CD4-positive, alpha-beta T cell treated with Interleukin-17A for 1 hour (primary cell): ENCODE measurements at regions not wholly inside any gene's neighbourhood (a gene's known extent, or its start where the extent isn't known, plus 50 kb on each side); places are given as distances from the start of the nearest gene placed in this dataset.
"Not testable (repeated sequence)": the region's sequence is repeated elsewhere in the genome, so short reads cannot be mapped to it uniquely, and the experiment has no call there.

Experiments used
- DNase-seq: peaks from one replicate; pipeline ENCODE4 v3.0.0-alpha.2; 2020

DNA sequence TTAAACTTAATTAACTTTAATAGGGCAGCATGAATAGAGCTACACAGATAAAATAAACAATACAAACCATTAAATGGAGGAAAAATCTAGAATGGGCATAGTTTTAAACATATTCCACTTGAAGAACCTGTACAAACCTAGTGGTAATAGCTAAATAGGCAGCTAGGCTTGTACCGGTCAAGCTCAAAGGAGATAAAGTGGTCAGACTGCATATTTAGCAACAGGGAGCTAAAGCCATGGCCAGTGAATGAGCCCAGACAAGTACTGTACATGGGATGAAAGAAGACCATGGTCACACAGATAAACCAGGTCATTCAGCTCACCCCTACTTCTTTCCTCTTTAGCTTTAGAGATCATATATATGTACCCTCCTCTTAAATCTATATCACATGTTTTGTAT, 186.6 kb upstream of the KRR1 start:
- DNase-seq, result no peak

DNA sequence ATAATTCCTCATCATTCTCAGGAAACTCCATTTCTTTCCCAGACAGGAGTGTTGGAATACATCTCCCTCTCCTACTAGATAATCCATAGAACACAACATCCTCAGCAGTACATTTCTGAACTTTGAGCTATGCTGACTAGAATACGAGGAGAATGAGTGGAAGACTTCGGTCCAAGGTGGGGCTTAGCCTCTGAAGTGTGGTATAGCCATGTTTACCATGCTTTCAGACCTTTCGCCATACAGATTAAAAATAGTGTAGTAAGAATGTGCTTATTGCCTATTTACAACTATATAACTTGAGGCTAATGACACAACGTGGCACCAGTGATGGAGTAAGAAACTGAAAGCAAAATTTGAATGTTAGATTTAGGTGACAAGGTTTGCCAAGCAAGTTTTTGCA, 184.5 kb upstream of the KRR1 start:
- no peak for DNase-seq

DNA sequence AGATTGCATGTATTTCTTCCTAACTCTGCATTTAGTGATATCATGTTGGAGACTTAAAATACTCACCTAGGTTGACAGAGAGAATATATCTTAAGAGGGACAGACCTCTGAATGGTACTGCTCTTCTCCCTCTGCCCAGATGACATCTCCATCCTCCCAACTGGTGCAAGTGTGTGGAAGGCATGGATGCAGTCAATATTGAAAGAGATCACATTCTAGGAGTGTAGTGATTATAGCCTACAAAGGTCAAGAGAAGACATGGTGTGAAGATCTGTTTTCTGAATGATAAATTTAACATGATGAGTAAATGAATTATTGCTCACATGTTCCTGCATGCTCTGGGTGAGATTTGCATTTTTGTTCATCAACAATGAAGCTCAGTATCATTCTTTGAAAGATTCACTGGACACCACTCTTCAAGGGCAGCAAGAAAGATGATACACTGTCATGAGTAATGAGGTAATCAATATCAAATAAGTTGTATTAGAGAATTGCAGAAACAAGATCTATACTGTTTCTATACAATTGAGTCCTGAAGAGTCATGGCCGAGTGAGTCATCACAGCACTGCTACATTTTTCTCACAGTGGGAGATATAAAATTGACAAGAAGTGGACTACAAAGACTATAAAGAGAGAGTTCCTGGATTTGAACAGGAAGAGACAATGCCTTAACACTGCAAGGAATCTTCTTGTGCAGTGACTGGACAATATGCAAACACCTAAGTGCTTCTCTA, 183.3 kb upstream of the KRR1 start:
- no peak for DNase-seq

DNA sequence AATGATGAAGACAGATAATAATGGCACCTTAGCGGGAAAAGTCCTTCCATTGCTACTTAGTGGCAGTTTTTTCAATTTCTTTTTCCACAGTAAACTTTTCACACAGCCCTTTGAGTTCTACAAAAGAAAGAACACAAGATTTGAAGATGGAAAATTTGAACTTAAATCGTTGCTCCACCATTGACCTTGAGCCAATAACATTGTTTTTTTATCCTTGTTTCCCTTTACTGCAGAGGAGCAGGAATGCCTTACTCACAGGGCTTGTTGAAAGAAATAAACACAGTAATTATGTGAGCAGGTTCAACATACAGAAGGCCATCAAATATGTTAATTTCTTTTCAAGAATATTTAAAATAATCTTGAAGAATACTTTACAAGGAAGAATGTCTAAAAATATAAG, 181.5 kb upstream of the KRR1 start:
- DNase-seq, result no peak

DNA sequence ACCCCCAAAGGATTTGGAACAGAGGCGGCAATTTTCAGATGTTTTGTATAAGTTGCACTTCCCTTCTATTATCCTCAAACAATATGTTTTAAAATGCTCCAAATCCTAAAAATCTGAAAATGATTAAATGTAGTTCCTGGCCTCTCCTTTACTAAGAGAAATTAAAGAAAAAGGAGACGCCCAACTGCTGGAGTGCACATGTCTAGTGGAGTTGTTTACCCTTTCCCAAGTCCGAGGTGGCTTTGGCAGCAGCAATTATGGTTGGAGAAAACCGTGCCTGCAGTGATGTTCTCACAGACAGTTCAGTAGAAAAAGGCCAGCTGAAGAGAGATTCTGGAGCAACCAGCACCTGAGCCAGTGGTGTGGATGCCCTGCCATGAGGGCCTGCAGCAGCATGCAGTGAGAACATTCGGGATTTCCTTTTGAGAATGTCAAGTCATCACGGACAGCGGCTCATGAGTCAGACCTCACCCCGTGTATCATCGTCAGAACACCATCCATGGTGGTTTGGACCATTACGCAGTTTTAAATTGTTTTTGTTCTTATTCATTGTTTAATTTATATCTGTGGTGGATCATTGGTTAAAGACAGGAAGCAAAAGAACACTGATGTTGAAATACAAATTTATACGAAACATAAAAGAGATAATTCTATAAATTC, 179.0 kb upstream of the KRR1 start:
- DNase-seq, result no peak

DNA sequence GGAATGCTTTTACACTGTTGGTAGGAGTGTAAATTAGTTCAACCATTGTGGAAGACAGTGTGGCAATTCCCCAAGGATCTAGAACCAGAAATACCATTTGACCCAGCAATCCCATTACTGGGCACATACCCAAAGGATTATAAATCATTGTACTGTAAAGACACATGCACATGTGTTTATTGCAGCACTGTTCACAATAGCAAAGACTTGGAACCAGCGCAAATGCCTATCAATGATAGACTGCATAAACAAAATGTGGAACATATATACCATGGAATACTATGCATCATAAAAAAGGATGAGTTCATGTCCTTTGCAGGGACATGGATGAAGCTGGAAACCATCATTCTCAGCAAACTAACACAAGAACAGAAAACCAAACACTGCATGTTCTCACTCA, 174.8 kb upstream of the KRR1 start:
- not testable (repeated sequence) for DNase-seq

DNA sequence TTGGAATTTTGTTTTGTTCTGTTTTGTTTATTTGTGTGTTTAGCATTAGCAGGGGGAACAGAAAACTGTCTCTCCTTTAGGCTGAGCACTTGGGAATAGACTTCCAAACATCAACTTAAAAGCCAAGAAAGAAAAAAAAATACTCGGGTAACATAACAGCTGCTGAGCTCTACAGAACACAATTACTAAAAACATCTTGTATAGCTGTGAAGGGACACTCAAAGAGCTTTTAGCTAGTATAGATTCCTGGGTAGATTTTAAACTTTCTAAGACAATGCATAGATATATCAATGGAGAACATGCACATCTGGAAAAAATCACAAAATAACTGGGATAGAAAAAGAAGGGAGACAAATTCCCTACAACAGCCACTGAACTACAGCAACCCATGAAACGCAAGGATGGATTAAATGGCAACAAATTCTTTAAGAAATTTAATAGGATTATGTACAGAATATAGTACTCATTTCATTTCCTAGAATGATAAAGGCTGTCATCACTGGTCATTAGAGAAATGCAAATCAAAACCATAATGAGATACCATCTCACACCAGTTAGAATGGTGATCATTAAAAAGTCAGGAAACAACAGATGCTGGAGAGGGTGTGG, 174.3 kb upstream of the KRR1 start:
- no peak for DNase-seq

DNA sequence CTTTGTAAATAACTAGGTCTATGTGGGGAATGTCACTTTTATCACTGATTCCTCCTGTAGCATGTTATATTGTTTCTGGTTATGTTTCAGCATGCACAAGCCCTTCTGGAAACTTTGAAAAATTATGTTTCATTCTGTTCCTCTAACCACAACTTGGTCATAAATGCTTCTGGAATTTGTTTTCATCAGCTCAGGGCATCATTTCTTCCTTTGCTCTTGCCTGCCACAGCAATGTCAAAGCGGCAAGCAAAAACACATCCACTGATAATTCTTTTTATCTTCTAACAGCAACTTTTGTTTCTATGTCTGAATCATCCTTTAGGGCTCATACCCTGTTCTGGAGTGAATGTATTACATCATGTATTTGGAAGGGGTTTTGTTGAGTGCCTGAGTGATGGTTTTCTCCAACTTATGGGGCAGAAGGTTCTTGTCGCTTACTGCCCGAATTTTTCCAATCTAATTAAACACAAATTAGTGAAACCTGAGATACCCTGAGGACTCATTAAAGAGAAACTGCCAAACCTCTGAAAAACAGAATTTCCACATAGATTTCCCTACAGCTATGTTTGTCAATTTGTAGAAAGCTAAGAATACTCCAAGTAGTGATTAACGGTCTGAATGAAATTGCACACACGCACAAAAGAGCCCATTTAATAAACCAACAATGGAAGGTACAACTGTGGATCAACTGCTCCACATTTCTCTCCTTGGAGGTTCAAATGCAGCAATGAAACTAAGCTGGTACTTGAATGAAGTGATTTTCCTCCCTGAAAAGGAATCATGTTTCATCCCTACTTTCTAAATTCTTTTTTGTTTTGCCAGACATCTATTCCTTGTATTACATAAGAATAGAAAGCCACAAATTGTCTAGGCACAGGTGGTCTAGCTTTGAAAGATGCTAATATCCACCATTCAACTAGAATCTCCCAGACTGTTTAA, 173.5 kb upstream of the KRR1 start:
- no peak for DNase-seq

DNA sequence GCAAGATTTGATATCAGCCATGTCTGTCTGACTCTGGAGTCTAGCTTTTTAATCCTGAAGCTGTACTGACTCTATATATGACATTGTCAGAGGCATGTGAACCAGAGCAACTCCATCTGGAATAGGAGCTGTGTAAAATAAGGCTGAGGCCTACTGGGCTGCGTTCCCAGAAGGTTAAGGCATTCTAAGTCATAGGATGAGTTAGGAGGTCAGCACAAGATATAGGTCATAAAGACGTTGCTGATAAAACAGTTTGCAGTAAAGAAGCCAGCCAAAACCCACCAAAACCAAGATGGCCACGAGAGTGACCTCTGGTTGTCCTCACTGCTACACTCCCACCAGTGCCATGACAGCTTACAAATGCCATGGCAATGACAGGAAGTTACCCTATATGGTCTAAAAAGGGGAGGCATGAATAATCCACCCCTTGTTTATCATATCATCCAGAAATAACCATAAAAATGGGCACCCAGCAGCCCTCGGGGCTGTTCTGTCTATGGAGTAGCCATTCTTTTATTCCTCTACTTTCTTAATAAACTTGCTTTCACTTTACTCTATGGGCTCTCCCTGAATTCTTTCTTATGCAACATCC, 172.7 kb upstream of the KRR1 start:
- not testable (repeated sequence) for DNase-seq

DNA sequence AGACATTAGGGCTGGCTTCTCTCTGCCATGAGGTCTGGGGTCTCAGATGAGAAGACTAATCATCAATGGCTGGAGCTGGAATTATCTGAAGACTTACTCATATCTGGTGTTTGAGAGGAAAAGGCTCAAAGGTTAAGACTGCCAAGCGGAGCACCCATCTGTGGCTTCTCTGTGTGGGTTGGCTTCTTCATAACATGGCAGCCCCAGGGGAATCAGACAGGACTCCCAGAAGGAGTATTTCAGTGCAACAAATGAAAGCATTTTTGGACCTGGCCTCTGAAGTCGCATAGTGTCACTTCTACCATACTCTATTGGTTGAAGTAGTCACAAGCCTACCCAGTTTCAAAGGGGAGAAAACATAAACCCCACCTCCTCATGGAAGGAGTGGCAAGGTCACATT, 171.8 kb upstream of the KRR1 start:
- no peak for DNase-seq

DNA sequence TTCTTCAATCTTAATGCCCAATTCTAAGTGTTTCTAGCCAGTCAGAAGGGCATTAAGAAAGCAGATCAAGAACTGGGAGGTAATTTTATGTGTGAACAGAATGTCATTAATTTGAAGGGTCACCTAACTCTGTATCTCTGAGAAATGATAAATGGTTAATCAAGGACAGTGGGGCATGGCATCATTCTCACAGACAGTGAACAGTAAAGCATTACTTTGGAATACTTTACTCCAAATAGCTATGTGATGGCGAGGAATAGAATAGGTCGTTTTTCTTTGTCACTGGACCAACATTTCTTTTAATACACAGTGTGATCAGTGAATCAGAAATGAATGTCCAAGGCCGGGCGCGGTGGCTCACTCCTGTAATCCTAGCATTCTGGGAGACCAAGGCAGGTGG, 166.1 kb upstream of the KRR1 start:
- no peak for DNase-seq

DNA sequence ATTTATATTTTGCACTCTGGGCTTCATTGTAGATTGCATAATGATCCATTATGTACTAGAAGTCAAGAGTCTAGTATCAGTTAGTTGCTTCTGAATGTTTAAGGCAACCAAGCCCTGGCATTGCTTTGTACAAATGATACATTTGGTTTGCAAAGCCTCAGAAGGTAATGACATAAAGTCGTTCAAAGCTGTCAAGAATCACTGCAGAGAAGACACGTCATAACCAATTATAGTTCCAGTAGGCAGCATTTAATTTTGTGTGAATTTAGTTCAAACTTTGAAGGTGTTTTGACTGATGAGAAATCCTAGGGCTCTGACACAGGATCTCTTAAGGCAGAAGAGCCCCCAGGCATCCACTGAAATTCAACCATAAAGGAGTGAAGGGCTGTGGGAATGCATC, 163.0 kb upstream of the KRR1 start:
- DNase-seq, result no peak

DNA sequence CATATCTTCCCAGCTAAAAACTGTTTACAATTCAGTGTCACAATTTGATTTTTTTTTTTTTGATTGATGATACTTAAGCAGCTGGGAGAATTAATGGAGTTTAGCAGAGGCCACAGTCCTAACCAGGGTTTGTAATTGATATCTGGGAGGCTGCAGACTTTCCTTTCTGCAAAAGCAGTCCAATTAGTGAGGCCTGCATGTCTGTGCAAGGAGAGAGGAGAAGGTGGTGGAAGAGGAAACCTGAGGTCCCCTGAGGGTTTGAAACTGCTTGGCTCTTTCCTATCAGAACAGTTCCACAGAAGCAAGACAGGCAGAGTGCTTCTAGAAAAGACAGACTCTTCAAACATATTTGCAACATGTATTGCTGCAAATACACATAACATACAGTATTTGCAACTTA, 160.8 kb upstream of the KRR1 start:
- DNase-seq, result no peak

DNA sequence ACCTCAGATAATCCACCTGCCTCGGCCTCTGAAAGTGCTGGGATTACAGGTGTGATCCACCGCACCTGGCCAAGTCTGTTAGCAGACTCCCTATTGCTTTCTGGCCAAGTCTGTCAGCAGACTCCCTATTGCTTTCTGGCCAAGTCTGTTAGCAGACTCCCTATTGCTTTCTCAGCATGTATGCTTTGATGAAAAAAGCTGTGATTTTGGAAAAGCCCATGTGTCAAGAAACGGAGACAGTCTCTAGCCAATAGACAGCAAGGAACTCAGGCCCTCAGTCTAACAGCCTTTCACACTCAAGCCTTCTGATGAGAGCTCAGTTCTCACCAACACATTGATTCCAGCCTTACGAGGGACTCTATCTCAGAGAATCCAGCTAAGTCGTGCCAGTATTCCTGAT, 158.8 kb upstream of the KRR1 start:
- no peak for DNase-seq

DNA sequence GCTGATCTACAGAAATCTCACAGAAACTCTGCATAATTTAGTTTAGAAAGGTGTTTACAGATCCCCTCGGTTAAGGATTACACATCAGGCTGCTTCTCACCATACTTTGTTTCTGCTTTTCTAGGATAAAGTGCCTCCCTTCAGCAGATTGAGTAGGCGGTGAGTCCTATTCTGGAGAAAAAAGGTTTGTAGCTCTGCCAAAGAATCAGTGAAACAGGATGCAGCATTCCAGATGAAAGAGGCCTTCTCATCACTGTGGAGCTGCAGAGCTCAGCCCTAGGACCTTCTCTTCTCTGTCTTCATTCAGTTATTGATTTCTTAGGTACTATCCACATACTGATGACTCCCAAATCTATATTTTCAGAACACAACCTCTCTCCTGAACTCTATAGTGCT, 155.5 kb upstream of the KRR1 start:
- no peak for DNase-seq

DNA sequence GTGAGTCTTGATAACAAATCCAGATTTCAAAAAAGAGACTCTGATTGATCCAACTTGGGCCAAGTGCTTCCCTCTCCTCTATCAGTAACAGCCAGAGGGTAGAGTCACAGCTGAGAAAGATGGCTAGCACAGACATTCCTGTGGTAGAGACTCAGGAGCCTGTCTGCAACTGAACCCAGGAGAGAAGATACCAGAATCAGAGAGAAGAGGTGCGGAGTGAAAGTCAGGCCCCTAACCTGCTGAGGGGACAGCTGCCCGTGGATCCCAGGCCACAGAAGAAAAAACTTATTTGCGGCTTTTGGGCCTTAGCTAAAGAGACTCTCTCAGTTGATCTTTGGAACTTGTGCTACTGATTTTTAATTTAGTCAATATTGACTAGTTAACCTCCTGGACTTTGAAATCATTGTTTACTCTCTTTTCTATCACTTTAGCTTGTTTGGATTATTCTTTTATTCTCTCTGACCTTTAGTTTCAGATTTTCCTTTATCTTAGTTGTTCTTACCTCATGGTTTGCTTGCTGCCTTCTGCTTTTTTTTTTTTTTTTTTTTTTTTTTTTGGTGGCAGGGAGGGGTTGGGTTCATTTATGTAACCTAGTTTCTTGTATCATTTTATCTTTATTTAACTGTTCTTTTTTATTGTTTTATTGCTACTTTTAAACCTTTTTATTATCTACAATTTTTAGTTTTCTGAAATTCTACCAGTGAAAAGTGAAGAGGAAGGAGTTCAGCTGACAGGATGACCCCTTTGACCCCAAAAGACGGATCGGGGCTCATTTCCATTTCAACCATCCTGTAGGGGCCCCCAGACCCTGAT, 154.9 kb upstream of the KRR1 start:
- no peak for DNase-seq

DNA sequence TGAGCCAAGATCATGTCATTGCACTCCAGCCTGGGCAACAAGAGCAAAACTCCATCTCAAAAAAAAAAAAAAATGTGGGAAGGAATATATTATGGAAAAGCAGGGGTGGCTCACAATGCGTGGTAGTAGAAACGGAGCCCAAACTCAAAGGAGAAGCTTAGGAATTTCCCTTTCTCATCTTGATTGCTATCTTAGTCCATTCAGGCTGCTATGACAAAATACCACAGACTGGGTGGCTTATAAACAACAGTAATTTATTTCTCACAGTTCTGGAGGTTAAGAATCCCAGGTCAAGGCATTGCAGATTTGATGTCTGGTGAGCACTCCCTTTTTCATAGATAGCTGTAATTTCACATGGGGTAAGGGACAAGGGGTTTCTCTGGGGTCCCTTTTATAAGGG, 153.8 kb upstream of the KRR1 start:
- DNase-seq, result no peak

DNA sequence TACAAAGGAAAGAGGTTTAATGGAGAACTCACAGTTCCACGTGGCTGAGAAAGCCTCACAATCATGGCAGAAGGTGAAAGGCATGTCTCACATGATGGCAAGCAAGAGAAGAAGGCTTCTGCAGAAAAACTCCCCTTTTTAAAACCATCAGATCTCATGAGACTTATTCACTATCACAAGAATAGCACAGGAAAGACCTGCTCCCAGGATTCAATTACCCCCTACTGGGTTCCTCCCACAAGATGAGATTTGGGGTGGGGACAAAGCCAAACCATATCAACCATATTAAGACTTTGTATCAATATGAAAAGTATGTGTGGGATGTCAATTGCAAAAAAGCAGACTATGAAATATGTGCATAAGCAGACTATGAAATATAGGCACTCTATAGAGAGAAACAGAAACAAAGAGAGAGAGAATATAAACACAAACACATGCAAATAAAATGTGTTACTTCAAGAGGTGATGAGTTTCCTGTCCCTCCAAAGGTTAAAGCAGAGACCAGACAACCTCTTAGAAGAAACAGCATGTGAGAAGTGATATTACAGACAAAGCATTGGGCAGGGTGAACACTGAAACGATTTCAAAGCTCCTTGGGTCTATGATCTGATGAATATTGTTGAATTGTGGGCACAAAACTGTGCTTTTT, 151.2 kb upstream of the KRR1 start:
- no peak for DNase-seq

DNA sequence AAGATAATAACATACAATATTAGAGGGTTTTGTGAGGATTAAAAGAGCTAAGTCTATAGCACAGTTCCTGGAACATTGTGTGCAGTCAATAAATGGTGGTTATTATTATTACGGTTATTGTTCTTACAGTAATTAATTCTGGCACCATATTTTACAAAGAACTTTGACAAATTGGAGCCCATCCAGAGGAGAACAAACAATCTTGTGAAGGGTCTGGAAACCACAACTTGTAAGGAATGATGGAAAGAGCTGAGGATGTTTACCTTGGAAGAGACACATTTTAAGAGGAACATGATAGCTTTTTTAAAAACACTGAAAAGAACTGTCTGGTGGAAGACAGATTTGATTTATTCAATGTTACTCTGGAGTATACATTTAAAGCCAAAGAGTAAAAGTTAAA, 150.5 kb upstream of the KRR1 start:
- DNase-seq, result no peak

DNA sequence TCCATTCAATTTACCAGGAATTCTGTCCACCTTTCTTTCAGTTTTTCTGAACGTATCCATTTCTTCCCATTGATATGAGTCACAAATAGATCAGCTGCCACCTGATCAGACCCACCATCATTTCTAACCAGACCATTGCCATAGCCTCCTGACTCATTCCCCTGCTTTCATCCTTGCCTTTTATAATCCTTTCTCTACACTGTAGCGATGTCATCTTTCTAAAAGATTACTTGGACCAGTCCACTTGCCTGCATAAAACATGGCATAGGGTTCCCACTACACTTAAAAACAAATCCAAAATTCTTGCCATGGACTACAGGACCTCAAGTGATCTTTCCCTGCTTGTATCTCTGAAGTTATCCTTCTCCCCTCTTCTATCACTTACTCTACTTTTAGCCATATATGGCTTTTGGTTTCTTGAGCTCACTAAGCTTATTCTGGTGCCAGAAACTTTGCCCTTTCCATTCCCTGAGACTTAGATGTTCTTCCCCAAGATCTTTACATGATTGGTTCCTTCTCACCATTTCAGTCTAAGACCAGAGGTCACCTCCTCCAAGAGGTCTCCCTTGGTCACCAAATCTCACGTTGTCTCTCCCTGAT, 149.5 kb upstream of the KRR1 start:
- no peak for DNase-seq

DNA sequence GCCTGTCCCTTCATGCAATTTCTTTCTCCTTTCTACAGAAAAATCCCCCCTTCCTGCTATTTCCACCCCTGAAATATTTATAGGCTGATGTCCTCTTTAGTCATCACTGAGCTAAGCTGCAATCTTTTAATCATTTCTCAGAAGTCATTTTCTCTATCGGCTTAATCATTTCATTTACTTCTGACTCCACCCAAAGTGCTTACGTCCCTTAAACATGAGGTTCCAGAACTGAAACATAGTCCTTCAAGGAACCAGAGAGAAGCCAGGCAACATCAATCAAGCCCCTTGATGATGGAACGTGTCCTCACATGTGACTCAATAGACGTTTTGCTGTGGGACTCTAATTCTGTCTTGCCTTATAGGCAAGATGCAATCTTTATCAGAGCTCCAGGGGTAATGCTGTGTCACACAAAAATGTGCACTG, 148.7 kb upstream of the KRR1 start:
- DNase-seq, result no peak
